ENCODE measurements at regions not wholly inside any gene's neighbourhood (a gene's known extent, or its start where the extent isn't known, plus 50 kb on each side); places are given as distances from the start of the nearest gene placed in this dataset.

DNA sequence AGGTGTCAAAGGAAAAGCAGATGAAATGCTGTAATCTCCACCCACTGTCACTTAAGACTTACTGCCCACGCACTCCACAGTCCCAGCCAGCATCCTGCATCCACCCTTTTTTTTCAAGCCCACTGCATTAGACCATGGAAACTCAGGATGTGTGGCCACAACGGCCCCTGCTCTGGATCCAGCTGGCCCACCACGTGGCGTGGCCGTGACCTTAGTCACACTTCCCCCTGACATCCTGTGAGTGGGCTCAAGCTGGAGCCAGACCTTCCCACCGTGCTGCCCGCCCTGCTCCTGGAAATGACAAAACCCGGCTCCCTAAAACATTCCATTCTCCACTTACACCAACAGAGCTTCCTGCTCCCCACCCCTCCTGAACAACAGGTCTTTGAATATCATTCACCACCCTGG, 588.3 kb upstream of the DIPK2B start:
- TF ChIP-seq RAD21 (IDR thresholded peaks at IDR 0.05; ENCODE audit: low read length) (no peak), MXI1 (IDR thresholded peaks at IDR 0.05; ENCODE audit: borderline replicate concordance, low read depth, low read length) (peak; percentile 19; the same call in 1 of the 2 replicates), RCOR1 (IDR thresholded peaks at IDR 0.05; ENCODE audit: insufficient replicate concordance, low read length) (no peak), POLR2A (IDR thresholded peaks at IDR 0.05; ENCODE audit: low read depth, low read length) (no peak), BHLHE40 (IDR thresholded peaks at IDR 0.05; ENCODE audit: low read depth, low read length) (peak; percentile 16; the same call in 1 of the 2 replicates), SMC3 (IDR thresholded peaks at IDR 0.05; ENCODE audit: low read depth, low read length) (no peak), RFX5 (IDR thresholded peaks at IDR 0.05; ENCODE audit: low read depth, low read length) (no peak), NFE2L2 (IDR thresholded peaks at IDR 0.05; ENCODE audit: low read depth, low read length) (no peak), CEBPB (IDR thresholded peaks at IDR 0.05; ENCODE audit: low read depth, low read length) (no peak), USF2 (IDR thresholded peaks at IDR 0.05; ENCODE audit: low read depth, low read length) (peak; percentile 54; the same call in 1 of the 2 replicates), MAFK (IDR thresholded peaks at IDR 0.05; ENCODE audit: low read depth, low read length) (no peak)
- TF ChIP-seq, protein P1, sequence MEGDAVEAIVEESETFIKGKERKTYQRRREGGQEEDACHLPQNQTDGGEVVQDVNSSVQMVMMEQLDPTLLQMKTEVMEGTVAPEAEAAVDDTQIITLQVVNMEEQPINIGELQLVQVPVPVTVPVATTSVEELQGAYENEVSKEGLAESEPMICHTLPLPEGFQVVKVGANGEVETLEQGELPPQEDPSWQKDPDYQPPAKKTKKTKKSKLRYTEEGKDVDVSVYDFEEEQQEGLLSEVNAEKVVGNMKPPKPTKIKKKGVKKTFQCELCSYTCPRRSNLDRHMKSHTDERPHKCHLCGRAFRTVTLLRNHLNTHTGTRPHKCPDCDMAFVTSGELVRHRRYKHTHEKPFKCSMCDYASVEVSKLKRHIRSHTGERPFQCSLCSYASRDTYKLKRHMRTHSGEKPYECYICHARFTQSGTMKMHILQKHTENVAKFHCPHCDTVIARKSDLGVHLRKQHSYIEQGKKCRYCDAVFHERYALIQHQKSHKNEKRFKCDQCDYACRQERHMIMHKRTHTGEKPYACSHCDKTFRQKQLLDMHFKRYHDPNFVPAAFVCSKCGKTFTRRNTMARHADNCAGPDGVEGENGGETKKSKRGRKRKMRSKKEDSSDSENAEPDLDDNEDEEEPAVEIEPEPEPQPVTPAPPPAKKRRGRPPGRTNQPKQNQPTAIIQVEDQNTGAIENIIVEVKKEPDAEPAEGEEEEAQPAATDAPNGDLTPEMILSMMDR (conservative IDR thresholded peaks at IDR 0.05; ENCODE audit: low read depth, low read length) = no peak

All from IMR-90 (cell line).